Osteoblast (primary cell): ENCODE measurements at regions not wholly inside any gene's neighbourhood (a gene's known extent, or its start where the extent isn't known, plus 50 kb on each side); places are given as distances from the start of the nearest gene placed in this dataset.

Source experiments
- DNase-seq: peaks from one replicate; pipeline ENCODE4 v3.0.0; 2011; ENCODE audit warnings: low spot score, mixed read lengths; ENCODE audit not compliant: insufficient read length; ENCODE audit errors: missing footprints
- H2AFZ ChIP-seq: 2 replicates; pipeline ENCODE4 v1.6.0; 2011; ENCODE audit warnings: mild to moderate bottlenecking, low read length
- H3K27ac ChIP-seq: 2 replicates; pipeline ENCODE4 v1.5.1; 2011; ENCODE audit warnings: mild to moderate bottlenecking, low read depth, low read length, moderate library complexity
- H3K27me3 ChIP-seq: 2 replicates; pipeline ENCODE4 v1.6.0; 2012; ENCODE audit warnings: mild to moderate bottlenecking, control low read depth, inconsistent platforms, low read length, moderate library complexity; ENCODE audit not compliant: insufficient read depth
- H3K36me3 ChIP-seq: 2 replicates; pipeline ENCODE4 v1.5.1; 2011; ENCODE audit warnings: mild to moderate bottlenecking, low read length, control low read depth, moderate library complexity; ENCODE audit not compliant: insufficient read depth
- H3K4me1 ChIP-seq: 2 replicates; pipeline ENCODE4 v1.5.1; 2011; ENCODE audit warnings: mild to moderate bottlenecking, low read length, control low read depth, moderate library complexity; ENCODE audit not compliant: insufficient read depth
- H3K4me2 ChIP-seq: 2 replicates; pipeline ENCODE4 v1.6.0; 2011; ENCODE audit warnings: mild to moderate bottlenecking, low read length; ENCODE audit not compliant: insufficient read depth
- H3K4me3 ChIP-seq: fragments of 200-600 bp; sonication (generic); 3 replicates; pipeline ENCODE4 v1.5.1; 2012; ENCODE audit warnings: mild to moderate bottlenecking, low read length, inconsistent platforms; ENCODE audit not compliant: insufficient read depth
- H3K79me2 ChIP-seq: 2 replicates; pipeline ENCODE4 v1.6.0; 2012; ENCODE audit warnings: mild to moderate bottlenecking, low read length, control low read depth, inconsistent platforms; ENCODE audit not compliant: insufficient read depth
- H3K9me3 ChIP-seq: 2 replicates; pipeline ENCODE4 v1.5.1; 2011; ENCODE audit warnings: low read depth, low read length, control low read depth
- H4K20me1 ChIP-seq: 2 replicates; pipeline ENCODE4 v1.6.0; 2012; ENCODE audit warnings: mild to moderate bottlenecking, low read length, control low read depth; ENCODE audit not compliant: insufficient read depth
- TF ChIP-seq, protein P1 (sequence below): IDR thresholded peaks from 2 replicates; pipeline ENCODE4 v1.5.1; 2011; ENCODE audit warnings: mild to moderate bottlenecking, low read depth, low read length, moderate library complexity; ENCODE audit errors: extremely low read depth

DNA sequence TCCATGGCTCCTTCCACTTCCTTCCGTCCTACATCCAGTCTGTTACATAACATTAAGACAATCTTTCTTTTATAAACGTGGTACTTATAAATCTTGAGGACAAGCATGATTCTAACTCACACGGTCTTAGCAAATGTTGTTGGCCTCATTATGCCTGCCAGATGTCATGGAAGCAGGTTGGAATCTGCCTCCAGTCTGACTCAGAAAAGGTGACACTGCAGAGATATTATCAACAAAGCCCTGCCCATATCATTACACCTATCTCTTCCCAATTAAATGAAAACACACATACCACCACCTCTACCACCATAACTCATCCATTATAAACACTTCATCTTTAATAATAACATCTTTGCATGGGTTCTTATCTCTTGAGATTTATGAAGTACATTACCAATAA lies 334.7 kb upstream of the CHAC2 start:
- no peak overlapping the region for H3K27ac ChIP-seq
- peaks cover 3% of the 10 kb centered on the region for H3K27me3 ChIP-seq
- H3K9me3 ChIP-seq = no peaks in the 10 kb centered on the region
- H2AFZ ChIP-seq = no peak overlapping the region
- DNase-seq = no peak
- H3K36me3 ChIP-seq = no peaks in the 10 kb centered on the region
- TF ChIP-seq, protein P1, sequence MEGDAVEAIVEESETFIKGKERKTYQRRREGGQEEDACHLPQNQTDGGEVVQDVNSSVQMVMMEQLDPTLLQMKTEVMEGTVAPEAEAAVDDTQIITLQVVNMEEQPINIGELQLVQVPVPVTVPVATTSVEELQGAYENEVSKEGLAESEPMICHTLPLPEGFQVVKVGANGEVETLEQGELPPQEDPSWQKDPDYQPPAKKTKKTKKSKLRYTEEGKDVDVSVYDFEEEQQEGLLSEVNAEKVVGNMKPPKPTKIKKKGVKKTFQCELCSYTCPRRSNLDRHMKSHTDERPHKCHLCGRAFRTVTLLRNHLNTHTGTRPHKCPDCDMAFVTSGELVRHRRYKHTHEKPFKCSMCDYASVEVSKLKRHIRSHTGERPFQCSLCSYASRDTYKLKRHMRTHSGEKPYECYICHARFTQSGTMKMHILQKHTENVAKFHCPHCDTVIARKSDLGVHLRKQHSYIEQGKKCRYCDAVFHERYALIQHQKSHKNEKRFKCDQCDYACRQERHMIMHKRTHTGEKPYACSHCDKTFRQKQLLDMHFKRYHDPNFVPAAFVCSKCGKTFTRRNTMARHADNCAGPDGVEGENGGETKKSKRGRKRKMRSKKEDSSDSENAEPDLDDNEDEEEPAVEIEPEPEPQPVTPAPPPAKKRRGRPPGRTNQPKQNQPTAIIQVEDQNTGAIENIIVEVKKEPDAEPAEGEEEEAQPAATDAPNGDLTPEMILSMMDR = no peak
- no peaks in the 10 kb centered on the region for H3K4me1 ChIP-seq
- H3K4me3 ChIP-seq = no peak overlapping the region
- no peaks in the 10 kb centered on the region for H3K79me2 ChIP-seq
- H3K4me2 ChIP-seq = no peak overlapping the region
- no peaks in the 10 kb centered on the region for H4K20me1 ChIP-seq

DNA sequence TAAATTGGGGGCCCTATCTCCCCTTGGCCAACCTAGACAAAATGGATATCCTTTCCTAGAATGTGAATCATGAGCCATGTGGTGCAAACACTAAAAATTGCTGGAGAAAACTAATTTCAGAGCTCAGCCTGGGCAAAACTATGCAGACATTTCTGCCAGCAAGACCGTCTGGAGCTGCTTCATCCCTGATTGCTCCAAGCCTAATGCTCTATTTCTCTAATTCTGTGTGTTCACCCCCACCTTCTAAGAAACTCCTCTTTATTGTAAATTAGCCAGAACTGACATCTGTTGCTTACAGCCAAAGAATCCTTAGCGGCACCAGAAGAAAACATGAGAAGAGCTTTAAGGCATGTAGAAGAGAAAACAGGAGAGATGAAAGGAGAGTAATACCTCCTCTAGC lies 337.7 kb upstream of the CHAC2 start:
- no peak for DNase-seq
- H2AFZ ChIP-seq = no peak overlapping the region
- TF ChIP-seq, protein P1 = no peak

DNA sequence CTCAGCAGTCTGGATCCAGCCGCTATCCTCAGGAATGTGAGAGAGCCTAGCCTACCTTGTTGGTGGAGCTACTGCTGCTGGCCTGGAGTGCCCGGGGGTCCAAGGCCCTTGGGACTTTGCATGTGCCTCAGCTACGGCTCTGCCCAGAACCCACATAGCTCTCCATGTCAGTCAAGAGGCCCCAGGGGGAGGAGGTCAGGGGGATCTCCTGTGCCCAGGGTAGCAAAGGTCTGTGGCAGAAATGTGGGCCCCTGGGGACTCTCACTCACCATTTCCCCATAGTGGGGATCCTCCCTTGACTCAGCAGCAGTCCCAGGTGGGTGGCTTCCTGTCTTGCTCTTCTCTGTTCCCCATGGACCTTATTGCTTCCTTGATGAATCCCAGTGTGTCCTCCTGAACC lies 342.7 kb upstream of the CHAC2 start:
- H3K4me3 ChIP-seq = no peak overlapping the region
- H3K79me2 ChIP-seq = no peaks in the 10 kb centered on the region
- no peaks in the 10 kb centered on the region for H3K36me3 ChIP-seq
- no peak overlapping the region for H2AFZ ChIP-seq
- no peaks in the 10 kb centered on the region for H4K20me1 ChIP-seq
- no peak overlapping the region for H3K4me2 ChIP-seq
- DNase-seq = no peak
- H3K27me3 ChIP-seq = peaks cover 2% of the 10 kb centered on the region
- no peaks in the 10 kb centered on the region for H3K9me3 ChIP-seq
- TF ChIP-seq, protein P1 = no peak
- no peak overlapping the region for H3K27ac ChIP-seq
- no peaks in the 10 kb centered on the region for H3K4me1 ChIP-seq

More for the DNA sequence above, 337.7 kb upstream of the CHAC2 start:
- Histone ChIP-seq H3K27ac (no peak overlapping the region), H3K9me3 (no peaks in the 10 kb centered on the region), H4K20me1 (no peaks in the 10 kb centered on the region), H3K36me3 (no peaks in the 10 kb centered on the region), H3K4me2 (no peak overlapping the region), H3K27me3 (peaks cover 3% of the 10 kb centered on the region), H3K79me2 (no peaks in the 10 kb centered on the region), H3K4me1 (no peaks in the 10 kb centered on the region), H3K4me3 (no peak overlapping the region)

DNA sequence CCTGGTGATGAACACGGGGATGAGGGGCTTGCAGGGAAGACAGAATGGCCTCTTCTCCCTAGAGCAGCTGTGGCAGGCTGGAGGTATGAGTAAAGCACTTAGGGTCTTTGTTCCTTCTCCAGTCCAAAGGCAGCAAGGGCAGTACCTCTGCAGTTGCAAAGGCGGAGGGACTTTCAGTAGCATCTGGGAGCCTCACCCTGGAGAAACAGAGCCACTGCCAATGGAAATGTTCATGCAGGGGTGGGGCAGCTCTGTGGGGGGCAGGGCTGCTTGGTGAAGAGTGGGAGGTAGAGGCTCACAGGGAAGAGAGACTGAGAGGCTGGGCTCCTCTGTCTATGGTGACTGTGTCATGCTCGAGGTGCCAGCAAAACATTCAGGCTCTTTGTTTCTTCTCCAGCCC lies 344.1 kb upstream of the CHAC2 start:
- DNase-seq = no peak
- Histone ChIP-seq H3K27me3 (no peaks in the 10 kb centered on the region), H3K36me3 (no peaks in the 10 kb centered on the region), H2AFZ (no peak overlapping the region), H3K27ac (no peak overlapping the region), H3K4me3 (no peak overlapping the region), H3K9me3 (no peaks in the 10 kb centered on the region), H3K79me2 (no peaks in the 10 kb centered on the region), H3K4me2 (no peak overlapping the region), H3K4me1 (no peaks in the 10 kb centered on the region), H4K20me1 (no peaks in the 10 kb centered on the region)
- TF ChIP-seq, protein P1 = no peak
